Mucosa of descending colon (tissue), 3 donors: ENCODE measurements at regions not wholly inside any gene's neighbourhood (a gene's known extent, or its start where the extent isn't known, plus 50 kb on each side); places are given as distances from the start of the nearest gene placed in this dataset.

Experiments
- ATAC-seq: fragments of 200-7000 bp; cut with Tn5 transposase; one replicate; pipeline ENCODE4 v1.9.1; 2020; ENCODE audit warnings: mild to moderate bottlenecking, moderate library complexity
- DNase-seq, 3 donors: peaks; one replicate each; pipeline ENCODE4 v3.0.0-alpha.2; 2020
- H3K36me3 ChIP-seq: fragments of 200-600 bp; one replicate; pipeline ENCODE4 v1.8.0; 2021; ENCODE audit warnings: low read depth, mild to moderate bottlenecking
- H3K4me1 ChIP-seq: fragments of 200-600 bp; one replicate; pipeline ENCODE4 v1.8.0; 2021; ENCODE audit warnings: low read depth, mild to moderate bottlenecking
- H3K4me3 ChIP-seq: fragments of 200-600 bp; one replicate; pipeline ENCODE4 v1.8.0; 2021; ENCODE audit warnings: mild to moderate bottlenecking
- H3K9me3 ChIP-seq: fragments of 200-600 bp; one replicate; pipeline ENCODE4 v1.8.0; 2021; ENCODE audit warnings: mild to moderate bottlenecking
- intact Hi-C, 2 donors: fragments of 100-400 bp; cut with DNase I in 1 of 2; cut with micrococcal nuclease in 1 of 2; formaldehyde crosslinking; loops; one replicate each; pipeline versions ENCODE4 v1.11.0 to v1.11.1; 2022; cut with DNase I, micrococcal nuclease
- TF ChIP-seq, protein P1 (sequence below): fragments of 200-600 bp; IDR thresholded peaks from one replicate; pipeline ENCODE4 v1.8.0; 2022; ENCODE audit warnings: antibody characterized with exemption, mild to moderate bottlenecking
- donor health status: DM: no; HTN: no; CAD: no; lungs with moderate emphysema.
- donor health status: DM: no; HTN: no; CAD: no.
- donor health status: DM: no; HTN: yes; CAD: no.

DNA sequence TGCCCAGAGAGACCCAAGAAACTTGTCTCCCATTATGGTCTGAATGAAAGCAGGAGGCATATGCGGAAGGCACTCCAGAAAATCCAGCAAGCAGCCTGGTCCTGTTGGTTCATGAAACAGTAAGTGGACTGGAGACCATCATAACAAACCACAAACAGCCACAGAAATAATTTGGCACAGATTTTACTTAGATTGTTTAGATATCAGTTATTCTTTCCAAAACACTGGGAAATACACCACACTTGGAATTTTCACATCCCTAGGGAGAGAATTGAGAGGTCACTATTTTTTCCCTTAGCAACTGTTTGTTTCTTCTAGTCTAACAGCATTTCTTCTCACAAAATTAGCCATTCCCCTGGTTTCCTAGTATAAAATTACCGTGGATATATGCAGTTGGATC lies 300.8 kb downstream of the OSTF1 start:
- H3K9me3 ChIP-seq, result peaks cover 22% of the 10 kb centered on the region
- no peak overlapping the region for H3K4me3 ChIP-seq
- DNase-seq (no peak), ATAC-seq (no peak)
- TF ChIP-seq, protein P1, sequence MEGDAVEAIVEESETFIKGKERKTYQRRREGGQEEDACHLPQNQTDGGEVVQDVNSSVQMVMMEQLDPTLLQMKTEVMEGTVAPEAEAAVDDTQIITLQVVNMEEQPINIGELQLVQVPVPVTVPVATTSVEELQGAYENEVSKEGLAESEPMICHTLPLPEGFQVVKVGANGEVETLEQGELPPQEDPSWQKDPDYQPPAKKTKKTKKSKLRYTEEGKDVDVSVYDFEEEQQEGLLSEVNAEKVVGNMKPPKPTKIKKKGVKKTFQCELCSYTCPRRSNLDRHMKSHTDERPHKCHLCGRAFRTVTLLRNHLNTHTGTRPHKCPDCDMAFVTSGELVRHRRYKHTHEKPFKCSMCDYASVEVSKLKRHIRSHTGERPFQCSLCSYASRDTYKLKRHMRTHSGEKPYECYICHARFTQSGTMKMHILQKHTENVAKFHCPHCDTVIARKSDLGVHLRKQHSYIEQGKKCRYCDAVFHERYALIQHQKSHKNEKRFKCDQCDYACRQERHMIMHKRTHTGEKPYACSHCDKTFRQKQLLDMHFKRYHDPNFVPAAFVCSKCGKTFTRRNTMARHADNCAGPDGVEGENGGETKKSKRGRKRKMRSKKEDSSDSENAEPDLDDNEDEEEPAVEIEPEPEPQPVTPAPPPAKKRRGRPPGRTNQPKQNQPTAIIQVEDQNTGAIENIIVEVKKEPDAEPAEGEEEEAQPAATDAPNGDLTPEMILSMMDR, result no peak
- no peaks in the 10 kb centered on the region for H3K36me3 ChIP-seq
- no peaks in the 10 kb centered on the region for H3K4me1 ChIP-seq
- intact Hi-C loops, result no loop called here

DNA sequence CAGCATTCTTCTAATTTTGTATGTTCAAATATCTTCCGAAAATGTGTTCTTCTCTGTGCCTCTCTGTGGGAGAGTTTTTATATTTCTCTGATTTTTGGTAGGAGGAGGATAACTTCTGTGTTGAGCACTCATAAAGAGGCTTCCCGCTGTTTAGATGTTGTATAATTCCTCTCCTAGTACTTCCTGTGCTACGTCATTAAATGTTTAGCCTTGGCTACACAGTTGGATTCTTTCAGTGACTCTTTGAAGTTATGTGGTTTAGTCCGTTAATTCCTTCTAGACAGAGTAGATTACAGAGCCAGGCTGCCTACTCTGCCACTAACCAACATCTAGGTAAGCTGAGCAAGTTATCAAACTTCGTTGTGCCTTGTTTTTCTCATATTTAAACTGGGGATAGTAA lies 302.6 kb downstream of the OSTF1 start:
- no peak for ATAC-seq
- no peaks in the 10 kb centered on the region for H3K4me1 ChIP-seq
- no peak overlapping the region for H3K4me3 ChIP-seq
- H3K9me3 ChIP-seq, result peaks cover 5% of the 10 kb centered on the region
- no peak for DNase-seq
- intact Hi-C loops, result no loop called here
- no peaks in the 10 kb centered on the region for H3K36me3 ChIP-seq
- TF ChIP-seq, protein P1, result no peak

DNA sequence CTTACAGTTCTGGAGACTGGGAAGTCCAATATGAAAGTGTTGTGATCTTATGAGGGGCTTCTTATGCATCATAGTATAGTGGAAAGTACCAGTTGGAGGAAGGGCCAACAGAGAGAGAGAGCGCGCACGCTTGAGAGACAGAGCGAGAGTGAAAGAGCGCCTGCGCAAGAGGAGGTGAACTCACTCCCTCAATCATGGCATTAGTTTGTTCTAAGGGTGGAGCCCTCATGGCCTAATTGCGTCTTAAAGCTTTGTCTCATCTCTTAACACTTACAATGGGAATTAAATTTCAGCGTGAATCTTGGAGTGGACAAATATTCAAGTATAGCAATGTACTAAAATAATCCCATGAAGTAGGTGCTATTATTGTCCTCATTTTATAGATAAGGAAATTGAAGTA lies 303.2 kb downstream of the OSTF1 start:
- Histone ChIP-seq H3K4me3 (no peak overlapping the region), H3K4me1 (no peaks in the 10 kb centered on the region), H3K36me3 (no peaks in the 10 kb centered on the region), H3K9me3 (no peaks in the 10 kb centered on the region)
- DNase-seq (no peak), ATAC-seq (no peak)
- intact Hi-C loops, result no loop called here
- TF ChIP-seq, protein P1, result no peak

DNA sequence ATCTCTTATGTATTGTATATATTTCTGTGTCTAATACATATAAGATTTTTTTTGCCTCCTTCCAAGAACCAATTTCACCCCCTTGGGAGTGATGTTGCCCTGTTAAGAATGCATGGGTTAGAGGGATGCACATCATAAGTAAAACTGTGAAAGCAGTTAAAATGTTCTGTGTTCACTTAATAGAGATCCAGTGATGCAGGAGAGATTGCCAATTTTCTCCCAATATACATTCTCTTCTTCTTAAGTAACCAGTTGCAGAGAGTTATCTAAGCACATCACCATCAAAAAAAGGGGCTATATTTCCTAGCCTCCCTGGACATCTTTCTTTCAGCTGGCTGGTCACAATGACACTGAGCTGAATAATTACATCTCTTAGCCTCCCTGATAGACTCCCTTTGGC lies 307.0 kb downstream of the OSTF1 start:
- ATAC-seq, result no peak
- intact Hi-C loops, result no loop called here
- Histone ChIP-seq H3K4me1 (no peaks in the 10 kb centered on the region), H3K36me3 (no peaks in the 10 kb centered on the region), H3K9me3 (no peaks in the 10 kb centered on the region), H3K4me3 (no peak overlapping the region)
- TF ChIP-seq, protein P1, result no peak
- no peak for DNase-seq

DNA sequence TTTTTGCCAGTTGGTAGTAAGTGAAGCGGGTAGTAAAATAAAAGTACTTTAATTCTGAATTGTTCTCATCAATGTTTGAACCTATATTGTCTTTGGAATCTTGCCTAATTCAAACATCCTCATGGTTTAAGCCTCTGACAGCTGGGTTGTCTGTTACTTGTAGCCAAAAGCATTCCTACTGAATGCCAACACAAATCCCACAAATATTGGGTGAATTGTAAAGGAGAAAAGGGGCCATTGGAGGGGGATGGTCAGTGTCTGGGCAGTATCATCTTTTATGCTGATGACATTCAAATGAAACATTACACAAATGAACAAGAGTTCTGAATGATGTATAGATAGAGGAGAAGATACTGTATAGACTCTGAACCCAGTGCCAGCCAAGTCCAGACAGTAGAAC lies 309.5 kb downstream of the OSTF1 start:
- H3K9me3 ChIP-seq, result no peaks in the 10 kb centered on the region
- TF ChIP-seq, protein P1, result no peak
- H3K4me1 ChIP-seq, result no peaks in the 10 kb centered on the region
- ATAC-seq (no peak), DNase-seq (no peak)
- intact Hi-C loops, result no loop called here
- no peaks in the 10 kb centered on the region for H3K36me3 ChIP-seq
- H3K4me3 ChIP-seq, result no peak overlapping the region

DNA sequence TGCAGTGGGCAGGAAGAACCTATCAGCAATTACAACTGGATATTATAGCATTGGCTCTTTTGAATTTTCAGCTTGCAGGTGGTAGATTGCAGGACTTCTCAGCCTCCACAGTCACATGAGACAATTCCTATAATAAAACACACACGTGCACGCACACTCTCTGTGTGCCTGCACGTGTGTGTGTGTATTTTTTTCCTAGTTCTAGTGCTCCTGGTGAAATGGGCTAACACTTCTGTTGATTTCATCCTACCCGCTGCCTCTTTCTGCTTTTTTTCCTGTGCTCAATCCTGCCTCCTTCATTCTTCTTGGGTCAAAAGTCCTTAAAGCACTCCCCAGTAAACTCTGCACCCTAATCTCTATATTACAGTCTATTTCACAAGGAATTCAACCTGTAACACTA lies 320.1 kb downstream of the OSTF1 start:
- no peaks in the 10 kb centered on the region for H3K36me3 ChIP-seq
- DNase-seq (no peak), ATAC-seq (no peak)
- H3K9me3 ChIP-seq, result no peaks in the 10 kb centered on the region
- intact Hi-C loops, result no loop called here
- H3K4me3 ChIP-seq, result no peak overlapping the region
- no peaks in the 10 kb centered on the region for H3K4me1 ChIP-seq
- TF ChIP-seq, protein P1, result no peak
